ENCODE measurements at regions not wholly inside any gene's neighbourhood (a gene's known extent, or its start where the extent isn't known, plus 50 kb on each side); places are given as distances from the start of the nearest gene placed in this dataset.
"Not testable (repeated sequence)": the region's sequence is repeated elsewhere in the genome, so short reads cannot be mapped to it uniquely, and the experiment has no call there.

GRCh38 chr1:14137411-14138134 is 437.6 kb downstream of the PRDM2 start:
- no peak for DNase-seq (ENCODE audit: low spot score)

- no peak for DNase-seq (ENCODE audit: low spot score)
Measured at GRCh38 chr1:14138135-14138506, 438.1 kb downstream of the PRDM2 start.

DNA sequence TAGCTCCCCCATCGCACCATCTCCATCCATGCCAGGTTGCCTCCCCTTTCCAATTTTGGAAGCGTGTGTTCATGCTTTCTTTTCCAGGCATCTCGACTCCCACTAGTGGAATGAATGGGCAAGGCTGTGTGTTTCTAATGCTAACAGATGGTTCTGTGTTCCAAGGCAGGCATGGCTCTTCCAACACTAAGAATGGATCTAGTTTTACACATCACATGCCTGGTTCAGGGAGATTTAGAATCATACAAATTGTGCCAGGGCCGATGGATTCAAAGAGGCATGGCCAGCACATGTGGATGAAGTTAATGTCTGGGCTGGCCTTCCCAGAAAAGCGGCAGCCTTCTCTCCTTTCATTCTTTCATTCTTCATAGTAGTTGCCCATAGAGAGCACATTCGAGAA is 438.7 kb downstream of the PRDM2 start:
- no peak for DNase-seq (ENCODE audit: low spot score)

GRCh38 chr1:14140831-14141401 is 440.9 kb downstream of the PRDM2 start:
- no peak for DNase-seq (ENCODE audit: low spot score)

GRCh38 chr1:14141656-14142055 is 441.7 kb downstream of the PRDM2 start:
- no peak for DNase-seq (ENCODE audit: low spot score)

DNA sequence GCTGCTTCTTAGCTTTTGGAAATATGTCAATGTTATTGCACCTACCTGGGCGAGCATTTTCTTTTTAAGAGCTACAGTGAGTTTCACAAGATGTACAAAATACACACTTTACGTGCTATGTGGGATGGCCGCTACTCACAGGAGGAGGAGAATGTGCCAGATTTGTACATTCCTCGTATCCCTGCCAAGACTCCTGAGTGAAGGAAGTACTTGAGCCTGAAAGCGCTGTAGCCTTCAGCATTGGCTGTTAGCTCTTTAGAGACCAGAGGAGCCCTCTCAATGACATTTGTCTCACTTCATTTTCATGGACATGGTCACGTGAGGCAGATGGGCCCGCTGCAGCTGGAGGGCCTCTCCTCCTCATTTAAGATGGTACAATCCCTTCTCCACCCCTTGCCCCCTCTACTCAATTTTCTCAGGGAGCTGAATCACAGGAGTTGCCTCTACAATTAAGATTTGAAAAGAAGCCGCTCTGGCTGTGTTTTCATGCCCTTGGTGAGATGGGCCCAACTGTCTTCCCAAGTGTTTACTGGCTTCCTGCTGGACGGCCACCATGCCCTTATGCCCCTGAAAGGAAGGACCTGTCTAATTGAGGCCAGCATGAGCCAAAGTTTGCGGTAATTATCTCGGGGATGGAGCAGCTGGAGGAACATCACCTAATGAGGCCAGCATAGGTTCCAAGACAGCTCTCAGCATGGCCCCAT is 442.6 kb downstream of the PRDM2 start:
- no peak for DNase-seq (ENCODE audit: low spot score)

- DNase-seq (ENCODE audit: low spot score): no peak
Measured at GRCh38 chr1:14143777-14144176, 443.8 kb downstream of the PRDM2 start.

DNA sequence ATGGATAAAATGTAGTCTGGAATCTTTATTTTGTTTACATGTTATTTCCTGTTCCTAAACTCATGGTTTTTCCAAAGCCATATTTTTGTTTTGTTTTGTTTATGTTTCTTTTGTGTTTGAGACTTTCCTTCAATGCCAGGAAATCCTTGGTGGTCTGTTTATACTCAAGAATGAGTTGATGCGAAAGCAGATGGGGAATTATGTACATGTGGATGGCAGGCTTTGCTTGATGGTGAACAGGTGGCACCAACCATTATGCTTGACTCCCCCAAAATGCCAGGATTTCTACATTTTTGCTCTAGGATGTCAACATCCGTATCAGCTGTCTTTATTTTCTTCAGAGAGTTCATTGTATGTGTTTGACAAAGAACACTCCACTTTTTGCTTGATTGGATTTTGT is 448.5 kb downstream of the PRDM2 start:
- DNase-seq (ENCODE audit: low spot score): no peak

- no peak for DNase-seq (ENCODE audit: low spot score)
Measured at GRCh38 chr1:14149431-14149830, 449.1 kb upstream of the KAZN start.

DNA sequence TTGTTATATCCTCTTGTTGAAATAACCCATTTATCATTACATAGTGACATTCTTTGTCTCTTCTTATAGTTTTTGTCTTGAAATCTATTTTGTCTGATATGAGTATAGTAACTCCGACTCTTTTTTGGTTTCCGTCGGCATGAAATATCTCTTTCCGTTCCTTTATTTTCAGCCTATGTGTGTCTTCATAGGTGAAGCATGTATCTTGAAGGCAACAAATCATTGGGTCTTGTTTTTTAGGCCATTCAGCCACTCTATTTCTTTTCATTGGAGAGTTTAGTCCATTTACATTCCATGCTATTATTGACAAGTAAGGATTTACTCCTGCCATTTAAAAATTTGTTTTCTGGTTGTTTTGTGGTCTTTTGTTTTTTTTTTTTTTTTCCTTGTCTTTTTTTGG is 441.9 kb upstream of the KAZN start:
- no peak for DNase-seq (ENCODE audit: low spot score)

- no peak for DNase-seq (ENCODE audit: low spot score)
Measured at GRCh38 chr1:14160781-14161180, 437.7 kb upstream of the KAZN start.

GRCh38 chr1:14163246-14163645 is 435.2 kb upstream of the KAZN start:
- DNase-seq (ENCODE audit: low spot score): no peak

- no peak for DNase-seq (ENCODE audit: low spot score)
Measured at GRCh38 chr1:14165371-14165801, 433.1 kb upstream of the KAZN start.

DNA sequence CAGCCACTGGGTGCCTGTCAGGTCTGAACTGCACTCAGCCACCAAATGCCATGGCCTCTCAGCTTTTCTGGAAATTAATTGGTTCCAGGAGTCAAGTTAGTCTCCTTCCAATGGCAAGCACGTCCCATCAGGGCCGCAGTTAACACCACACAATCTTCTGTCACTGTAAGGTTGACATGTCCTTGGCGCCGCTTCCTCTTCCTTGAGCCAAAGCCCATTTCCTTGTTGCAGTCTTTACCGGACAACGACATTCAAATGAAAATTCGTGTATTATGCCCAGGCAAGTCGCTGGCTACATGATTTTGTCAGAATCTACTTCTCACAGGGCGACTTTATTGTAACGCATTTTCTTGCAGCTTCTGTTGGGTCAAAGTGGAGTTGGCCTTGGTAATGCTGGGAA is 430.6 kb upstream of the KAZN start:
- no peak for DNase-seq (ENCODE audit: low spot score)

DNA sequence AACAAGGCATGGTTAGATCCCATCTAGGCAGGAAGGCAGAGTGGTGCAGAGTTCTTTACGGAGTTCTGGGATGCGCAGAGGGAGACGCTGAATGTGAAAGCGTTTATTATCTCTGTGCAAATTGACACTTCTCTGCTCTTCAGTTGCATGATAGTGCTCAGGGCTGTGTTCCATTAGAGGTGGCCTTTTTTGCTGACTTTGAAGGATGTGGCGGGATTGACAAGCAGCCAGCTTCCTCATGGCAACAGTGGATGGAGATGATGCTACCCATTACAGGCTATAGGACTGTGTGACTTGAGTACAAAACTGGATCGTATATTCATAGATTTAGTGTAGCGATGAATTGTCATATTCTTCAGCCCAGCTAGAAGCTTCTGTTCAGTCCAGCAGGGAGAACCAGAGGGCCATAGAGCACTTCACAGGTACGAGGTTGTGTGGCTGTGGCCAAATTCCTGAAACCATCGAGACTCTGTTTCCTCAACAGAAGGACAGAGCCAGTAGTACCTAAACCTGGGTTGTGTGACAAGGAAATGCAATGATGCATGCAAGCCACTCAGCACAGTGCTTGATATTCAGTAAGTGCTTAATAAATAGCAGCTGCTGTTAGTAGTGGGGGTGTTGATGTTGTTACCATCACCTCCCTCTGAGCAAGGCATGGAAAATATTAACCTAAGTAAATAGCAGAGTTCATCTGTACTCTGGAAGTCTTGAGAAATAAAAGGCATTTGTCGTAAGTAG is 430.0 kb upstream of the KAZN start:
- no peak for DNase-seq (ENCODE audit: low spot score)

DNA sequence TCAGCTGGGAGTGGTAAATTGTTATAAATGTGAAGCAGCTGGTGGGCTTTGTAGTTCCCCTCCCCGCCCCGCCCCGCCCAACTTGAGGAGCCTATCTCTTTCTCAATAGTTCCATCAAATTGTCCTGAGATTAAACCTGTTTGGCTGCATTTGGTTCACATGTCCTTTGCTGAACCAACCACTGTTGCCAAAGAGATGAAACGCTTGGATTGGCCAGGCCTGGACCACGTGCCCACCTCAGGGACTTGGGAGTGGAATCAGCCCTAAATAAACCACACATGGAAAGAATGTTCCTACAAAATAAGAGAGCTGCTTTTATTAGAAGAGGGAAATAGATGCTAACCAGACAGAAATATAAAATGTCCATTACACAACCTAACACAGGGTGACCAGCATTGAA is 424.9 kb upstream of the KAZN start:
- no peak for DNase-seq (ENCODE audit: low spot score)

GRCh38 chr1:14177866-14178265 is 420.6 kb upstream of the KAZN start:
- DNase-seq (ENCODE audit: low spot score): not testable (repeated sequence)

- DNase-seq (ENCODE audit: low spot score): no peak
Measured at GRCh38 chr1:14180738-14181137, 417.7 kb upstream of the KAZN start.

DNA sequence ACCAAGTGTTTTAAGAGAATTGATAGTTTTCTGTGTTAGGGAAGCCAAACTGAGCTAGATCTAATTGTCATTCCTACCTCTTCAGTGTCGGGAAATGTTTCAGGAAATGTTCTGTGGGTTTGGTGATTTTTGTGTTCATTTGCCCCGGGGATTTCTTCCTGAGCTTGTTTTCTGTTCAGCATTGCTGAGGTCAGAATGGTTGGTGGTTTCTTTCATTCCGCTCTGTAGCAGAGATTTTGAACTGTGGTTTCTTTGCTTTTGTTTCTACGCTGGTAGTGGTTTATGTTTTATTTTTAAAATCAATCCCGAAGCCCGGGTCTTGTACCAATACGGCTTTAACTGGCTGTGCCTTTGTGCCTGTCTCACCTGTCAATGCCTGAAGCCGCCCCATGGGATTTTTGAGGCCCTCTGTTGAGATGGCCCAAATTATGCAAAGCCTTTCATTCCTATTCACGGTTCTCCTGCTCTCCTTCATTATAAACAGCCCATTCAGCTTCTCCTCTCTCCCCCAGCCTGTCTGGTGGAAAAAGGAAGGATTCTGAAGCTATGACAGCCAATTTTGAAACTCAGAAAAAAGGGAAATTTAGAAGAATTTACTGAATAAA is 417.2 kb upstream of the KAZN start:
- no peak for DNase-seq (ENCODE audit: low spot score)

GRCh38 chr1:14182856-14183255 is 415.6 kb upstream of the KAZN start:
- DNase-seq (ENCODE audit: low spot score): no peak

GRCh38 chr1:14183329-14183728 is 415.2 kb upstream of the KAZN start:
- no peak for DNase-seq (ENCODE audit: low spot score)

DNA sequence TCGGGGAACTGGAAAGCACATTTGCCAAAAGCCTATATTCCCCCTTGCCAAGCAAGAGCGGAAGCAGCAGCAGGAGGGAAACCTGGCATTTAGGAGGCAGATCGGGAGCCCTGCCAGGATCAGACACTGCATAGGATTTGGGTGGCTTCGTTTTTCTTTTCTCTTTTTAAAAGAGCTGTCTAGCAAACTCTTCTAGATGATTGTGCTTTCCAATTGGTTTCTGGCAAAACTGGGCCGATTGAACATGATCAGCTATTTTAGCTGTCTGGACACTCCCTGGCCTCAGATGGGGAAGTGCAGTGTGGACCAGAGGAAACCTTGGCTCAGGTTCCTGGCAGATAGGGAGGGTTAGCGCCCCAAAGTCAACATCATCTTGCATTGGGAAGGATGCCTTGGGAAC is 414.0 kb upstream of the KAZN start:
- no peak for DNase-seq (ENCODE audit: low spot score)

Data from ureter (tissue), 1 donor.